ENCODE measurements at regions not wholly inside any gene's neighbourhood (a gene's known extent, or its start where the extent isn't known, plus 50 kb on each side); places are given as distances from the start of the nearest gene placed in this dataset.

DNA sequence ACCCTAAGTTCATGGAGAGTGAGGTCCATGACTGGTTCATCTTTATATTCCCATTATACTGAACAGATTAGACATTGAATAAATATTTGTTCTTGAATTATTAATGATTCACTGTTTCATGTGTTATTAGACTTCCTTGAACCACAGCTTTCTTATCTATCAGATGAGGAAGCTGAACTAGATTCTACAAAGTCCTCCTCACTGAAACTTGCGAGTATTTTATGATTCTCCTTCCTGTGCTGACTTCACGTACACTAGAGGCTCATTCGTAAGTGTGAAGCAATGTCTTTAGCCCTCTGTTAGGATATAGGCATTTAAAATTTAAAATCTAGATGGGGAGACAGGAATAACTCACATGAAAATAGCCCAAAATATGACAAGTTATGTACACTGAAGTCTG is 95.6 kb upstream of the IRF2BP2 start:
- TF ChIP-seq, protein P1, sequence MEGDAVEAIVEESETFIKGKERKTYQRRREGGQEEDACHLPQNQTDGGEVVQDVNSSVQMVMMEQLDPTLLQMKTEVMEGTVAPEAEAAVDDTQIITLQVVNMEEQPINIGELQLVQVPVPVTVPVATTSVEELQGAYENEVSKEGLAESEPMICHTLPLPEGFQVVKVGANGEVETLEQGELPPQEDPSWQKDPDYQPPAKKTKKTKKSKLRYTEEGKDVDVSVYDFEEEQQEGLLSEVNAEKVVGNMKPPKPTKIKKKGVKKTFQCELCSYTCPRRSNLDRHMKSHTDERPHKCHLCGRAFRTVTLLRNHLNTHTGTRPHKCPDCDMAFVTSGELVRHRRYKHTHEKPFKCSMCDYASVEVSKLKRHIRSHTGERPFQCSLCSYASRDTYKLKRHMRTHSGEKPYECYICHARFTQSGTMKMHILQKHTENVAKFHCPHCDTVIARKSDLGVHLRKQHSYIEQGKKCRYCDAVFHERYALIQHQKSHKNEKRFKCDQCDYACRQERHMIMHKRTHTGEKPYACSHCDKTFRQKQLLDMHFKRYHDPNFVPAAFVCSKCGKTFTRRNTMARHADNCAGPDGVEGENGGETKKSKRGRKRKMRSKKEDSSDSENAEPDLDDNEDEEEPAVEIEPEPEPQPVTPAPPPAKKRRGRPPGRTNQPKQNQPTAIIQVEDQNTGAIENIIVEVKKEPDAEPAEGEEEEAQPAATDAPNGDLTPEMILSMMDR (IDR thresholded peaks at IDR 0.05), result no peak
- TF ChIP-seq POLR2A (IDR thresholded peaks at IDR 0.05), result no peak
